Testis (tissue), 2 donors: ENCODE measurements at regions not wholly inside any gene's neighbourhood (a gene's known extent, or its start where the extent isn't known, plus 50 kb on each side); places are given as distances from the start of the nearest gene placed in this dataset.

Experiments
- CTCF ChIP-seq, 3 experiments: fragments of 450-650 bp in 2 of 3; fragments of 200-600 bp in 1 of 3; sonication (generic) in 1 of 3; IDR thresholded peaks; one replicate each; pipeline ENCODE4 v1.5.1; 2016 to 2019; ENCODE audit warnings: antibody characterized with exemption in 3 of 3, mild to moderate bottlenecking in 2 of 3, moderate library complexity in 1 of 3
- POLR2A ChIP-seq: fragments of 450-650 bp; IDR thresholded peaks from one replicate; pipeline ENCODE4 v1.6.1; 2017; ENCODE audit warnings: antibody characterized with exemption, mild to moderate bottlenecking, moderate library complexity

GRCh38 chr13:88071371-88071770 is 400.2 kb downstream of the SLITRK5 start:
- TF ChIP-seq CTCF (IDR thresholded peaks at IDR 0.05) (no peak), POLR2A (no peak)
